Germinal center (tissue), 1 donor: ENCODE measurements at regions not wholly inside any gene's neighbourhood (a gene's known extent, or its start where the extent isn't known, plus 50 kb on each side); places are given as distances from the start of the nearest gene placed in this dataset.
"Not testable (repeated sequence)": the region's sequence is repeated elsewhere in the genome, so short reads cannot be mapped to it uniquely, and the experiment has no call there.

ENCODE experiments used
- DNase-seq: peaks from one replicate; pipeline ENCODE4 v3.0.0; 2012; ENCODE audit warnings: mixed read lengths, low spot score

GRCh38 chr2:35441575-35441974 is 914.0 kb upstream of the CRIM1 start:
- DNase-seq, result not testable (repeated sequence)

GRCh38 chr2:35440308-35440707 is 915.3 kb upstream of the CRIM1 start:
- DNase-seq, result not testable (repeated sequence)

- not testable (repeated sequence) for DNase-seq
Measured at GRCh38 chr2:35436893-35437292, 918.7 kb upstream of the CRIM1 start.

- DNase-seq, result no peak
Measured at GRCh38 chr2:35428548-35428947, 927.0 kb upstream of the CRIM1 start.

GRCh38 chr2:35421485-35421884 is 934.1 kb upstream of the CRIM1 start:
- no peak for DNase-seq

- DNase-seq, result no peak
Measured at GRCh38 chr2:35417293-35417692, 938.3 kb upstream of the CRIM1 start.

- no peak for DNase-seq
Measured at GRCh38 chr2:35416391-35417140, 939.0 kb upstream of the CRIM1 start.

- no peak for DNase-seq
Measured at GRCh38 chr2:35415942-35416341, 939.6 kb upstream of the CRIM1 start.

GRCh38 chr2:35415282-35415681 is 940.3 kb upstream of the CRIM1 start:
- DNase-seq, result no peak

GRCh38 chr2:35410431-35411061 is 945.0 kb upstream of the CRIM1 start:
- DNase-seq, result peak; percentile 15

GRCh38 chr2:35409762-35410161 is 945.8 kb upstream of the CRIM1 start:
- no peak for DNase-seq

- no peak for DNase-seq
Measured at GRCh38 chr2:35408320-35408719, 947.3 kb upstream of the CRIM1 start.

GRCh38 chr2:35391736-35392442 is 963.7 kb upstream of the CRIM1 start:
- DNase-seq, result no peak

- DNase-seq, result no peak
Measured at GRCh38 chr2:35378791-35379190, 976.8 kb upstream of the CRIM1 start.

- no peak for DNase-seq
Measured at GRCh38 chr2:35374845-35375244, 980.7 kb upstream of the CRIM1 start.

- no peak for DNase-seq
Measured at GRCh38 chr2:35365859-35366258, 989.7 kb upstream of the CRIM1 start.

GRCh38 chr2:35356332-35356731 is 999.2 kb upstream of the CRIM1 start:
- no peak for DNase-seq

GRCh38 chr2:35355056-35355455 is 1000.5 kb upstream of the CRIM1 start:
- no peak for DNase-seq

GRCh38 chr2:35347561-35347960 is 1008.0 kb upstream of the CRIM1 start:
- no peak for DNase-seq

GRCh38 chr2:35343135-35343534 is 1012.4 kb upstream of the CRIM1 start:
- no peak for DNase-seq

- no peak for DNase-seq
Measured at GRCh38 chr2:35339211-35339610, 1016.4 kb upstream of the CRIM1 start.

GRCh38 chr2:35337922-35338321 is 1017.7 kb upstream of the CRIM1 start:
- DNase-seq, result no peak

GRCh38 chr2:35314049-35314448 is 1041.5 kb upstream of the CRIM1 start:
- no peak for DNase-seq
